ENCODE measurements at regions not wholly inside any gene's neighbourhood (a gene's known extent, or its start where the extent isn't known, plus 50 kb on each side); places are given as distances from the start of the nearest gene placed in this dataset.

GRCh38 chr3:19029837-19030521 is 118.3 kb upstream of the KCNH8 start:
- no peaks in the 10 kb centered on the region for H3K27me3 ChIP-seq (ENCODE audit: control insufficient read depth, insufficient read depth, low read length)
- no peak overlapping the region for H3K9ac ChIP-seq (ENCODE audit: low read depth, low read length)
- no peak overlapping the region for H3K4me2 ChIP-seq (ENCODE audit: low read length)
- H3K4me3 ChIP-seq (ENCODE audit: low read length): no peak overlapping the region
- H3K9me3 ChIP-seq (replicated peaks; ENCODE audit: low read length): no peaks in the 10 kb centered on the region
- no peaks in the 10 kb centered on the region for H3K4me1 ChIP-seq (ENCODE audit: control insufficient read depth, insufficient read depth, low read length)
- no peaks in the 10 kb centered on the region for H3K36me3 ChIP-seq (ENCODE audit: insufficient read depth, low read length)

- Histone ChIP-seq H3K4me1 (ENCODE audit: control insufficient read depth, insufficient read depth, low read length) (no peaks in the 10 kb centered on the region), H3K36me3 (ENCODE audit: insufficient read depth, low read length) (no peaks in the 10 kb centered on the region), H3K9me3 (replicated peaks; ENCODE audit: low read length) (no peaks in the 10 kb centered on the region), H3K27me3 (ENCODE audit: control insufficient read depth, insufficient read depth, low read length) (no peaks in the 10 kb centered on the region), H3K4me2 (ENCODE audit: low read length) (no peak overlapping the region), H3K4me3 (ENCODE audit: low read length) (no peak overlapping the region), H3K9ac (ENCODE audit: low read depth, low read length) (no peak overlapping the region)
These were observed 122.9 kb upstream of the KCNH8 start for GRCh38 chr3:19025441-19025840.

- Histone ChIP-seq H3K9ac (ENCODE audit: low read depth, low read length) (no peak overlapping the region), H3K9me3 (replicated peaks; ENCODE audit: low read length) (no peaks in the 10 kb centered on the region)
These were observed 125.8 kb upstream of the KCNH8 start for GRCh38 chr3:19022546-19022945.

GRCh38 chr3:19016851-19017250 is 131.5 kb upstream of the KCNH8 start:
- no peak overlapping the region for H3K4me2 ChIP-seq (ENCODE audit: low read length)
- no peak overlapping the region for H3K4me3 ChIP-seq (ENCODE audit: low read length)
- H3K27me3 ChIP-seq (ENCODE audit: control insufficient read depth, insufficient read depth, low read length): no peaks in the 10 kb centered on the region
- H3K9ac ChIP-seq (ENCODE audit: low read depth, low read length): no peak overlapping the region
- H3K9me3 ChIP-seq (replicated peaks; ENCODE audit: low read length): no peaks in the 10 kb centered on the region
- H3K36me3 ChIP-seq (ENCODE audit: insufficient read depth, low read length): no peaks in the 10 kb centered on the region
- no peaks in the 10 kb centered on the region for H3K4me1 ChIP-seq (ENCODE audit: control insufficient read depth, insufficient read depth, low read length)

More at GRCh38 chr3:19022546-19022945, 125.8 kb upstream of the KCNH8 start:
- H3K36me3 ChIP-seq (ENCODE audit: insufficient read depth, low read length): no peaks in the 10 kb centered on the region
- H3K4me2 ChIP-seq (ENCODE audit: low read length): no peak overlapping the region
- H3K27me3 ChIP-seq (ENCODE audit: control insufficient read depth, insufficient read depth, low read length): no peaks in the 10 kb centered on the region
- H3K4me3 ChIP-seq (ENCODE audit: low read length): no peak overlapping the region
- no peaks in the 10 kb centered on the region for H3K4me1 ChIP-seq (ENCODE audit: control insufficient read depth, insufficient read depth, low read length)

- Histone ChIP-seq H3K27me3 (ENCODE audit: control insufficient read depth, insufficient read depth, low read length) (no peaks in the 10 kb centered on the region), H3K4me2 (ENCODE audit: low read length) (no peak overlapping the region), H3K36me3 (ENCODE audit: insufficient read depth, low read length) (no peaks in the 10 kb centered on the region), H3K9me3 (replicated peaks; ENCODE audit: low read length) (no peaks in the 10 kb centered on the region), H3K4me1 (ENCODE audit: control insufficient read depth, insufficient read depth, low read length) (no peaks in the 10 kb centered on the region), H3K4me3 (ENCODE audit: low read length) (no peak overlapping the region), H3K9ac (ENCODE audit: low read depth, low read length) (no peak overlapping the region)
These were observed 134.4 kb upstream of the KCNH8 start for GRCh38 chr3:19013879-19014278.

GRCh38 chr3:19012846-19013245 is 135.5 kb upstream of the KCNH8 start:
- Histone ChIP-seq H3K27me3 (ENCODE audit: control insufficient read depth, insufficient read depth, low read length) (no peaks in the 10 kb centered on the region), H3K36me3 (ENCODE audit: insufficient read depth, low read length) (no peaks in the 10 kb centered on the region), H3K9ac (ENCODE audit: low read depth, low read length) (no peak overlapping the region), H3K9me3 (replicated peaks; ENCODE audit: low read length) (no peaks in the 10 kb centered on the region), H3K4me3 (ENCODE audit: low read length) (no peak overlapping the region), H3K4me2 (ENCODE audit: low read length) (no peak overlapping the region), H3K4me1 (ENCODE audit: control insufficient read depth, insufficient read depth, low read length) (no peaks in the 10 kb centered on the region)

- no peak overlapping the region for H3K4me2 ChIP-seq (ENCODE audit: low read length)
- H3K4me1 ChIP-seq (ENCODE audit: control insufficient read depth, insufficient read depth, low read length): no peaks in the 10 kb centered on the region
- H3K36me3 ChIP-seq (ENCODE audit: insufficient read depth, low read length): no peaks in the 10 kb centered on the region
- no peak overlapping the region for H3K4me3 ChIP-seq (ENCODE audit: low read length)
- no peak overlapping the region for H3K9ac ChIP-seq (ENCODE audit: low read depth, low read length)
- no peaks in the 10 kb centered on the region for H3K27me3 ChIP-seq (ENCODE audit: control insufficient read depth, insufficient read depth, low read length)
- H3K9me3 ChIP-seq (replicated peaks; ENCODE audit: low read length): no peaks in the 10 kb centered on the region
These were observed 145.7 kb upstream of the KCNH8 start for GRCh38 chr3:19002606-19003005.

GRCh38 chr3:18998069-18998468 is 150.2 kb upstream of the KCNH8 start:
- H3K4me3 ChIP-seq (ENCODE audit: low read length): no peak overlapping the region
- H3K9me3 ChIP-seq (replicated peaks; ENCODE audit: low read length): peaks cover 6% of the 10 kb centered on the region
- no peaks in the 10 kb centered on the region for H3K27me3 ChIP-seq (ENCODE audit: control insufficient read depth, insufficient read depth, low read length)
- H3K9ac ChIP-seq (ENCODE audit: low read depth, low read length): no peak overlapping the region
- no peaks in the 10 kb centered on the region for H3K36me3 ChIP-seq (ENCODE audit: insufficient read depth, low read length)
- no peaks in the 10 kb centered on the region for H3K4me1 ChIP-seq (ENCODE audit: control insufficient read depth, insufficient read depth, low read length)
- H3K4me2 ChIP-seq (ENCODE audit: low read length): no peak overlapping the region

- Histone ChIP-seq H3K4me2 (ENCODE audit: low read length) (no peak overlapping the region), H3K9me3 (replicated peaks; ENCODE audit: low read length) (peaks cover 6% of the 10 kb centered on the region), H3K4me3 (ENCODE audit: low read length) (no peak overlapping the region), H3K4me1 (ENCODE audit: control insufficient read depth, insufficient read depth, low read length) (no peaks in the 10 kb centered on the region), H3K27me3 (ENCODE audit: control insufficient read depth, insufficient read depth, low read length) (no peaks in the 10 kb centered on the region), H3K36me3 (ENCODE audit: insufficient read depth, low read length) (no peaks in the 10 kb centered on the region), H3K9ac (ENCODE audit: low read depth, low read length) (no peak overlapping the region)
These were observed 155.6 kb upstream of the KCNH8 start for GRCh38 chr3:18992709-18993108.

- no peaks in the 10 kb centered on the region for H3K36me3 ChIP-seq (ENCODE audit: insufficient read depth, low read length)
- H3K4me3 ChIP-seq (ENCODE audit: low read length): no peak overlapping the region
- no peak overlapping the region for H3K4me2 ChIP-seq (ENCODE audit: low read length)
- H3K9ac ChIP-seq (ENCODE audit: low read depth, low read length): no peak overlapping the region
- no peaks in the 10 kb centered on the region for H3K27me3 ChIP-seq (ENCODE audit: control insufficient read depth, insufficient read depth, low read length)
- H3K9me3 ChIP-seq (replicated peaks; ENCODE audit: low read length): no peaks in the 10 kb centered on the region
- no peaks in the 10 kb centered on the region for H3K4me1 ChIP-seq (ENCODE audit: control insufficient read depth, insufficient read depth, low read length)
These were observed 159.0 kb upstream of the KCNH8 start for GRCh38 chr3:18989237-18989795.

- Histone ChIP-seq H3K4me1 (ENCODE audit: control insufficient read depth, insufficient read depth, low read length) (no peaks in the 10 kb centered on the region), H3K36me3 (ENCODE audit: insufficient read depth, low read length) (no peaks in the 10 kb centered on the region), H3K27me3 (ENCODE audit: control insufficient read depth, insufficient read depth, low read length) (no peaks in the 10 kb centered on the region), H3K4me3 (ENCODE audit: low read length) (no peak overlapping the region), H3K4me2 (ENCODE audit: low read length) (no peak overlapping the region), H3K9ac (ENCODE audit: low read depth, low read length) (no peak overlapping the region), H3K9me3 (replicated peaks; ENCODE audit: low read length) (no peaks in the 10 kb centered on the region)
These were observed 159.6 kb upstream of the KCNH8 start for GRCh38 chr3:18988614-18989229.

All from skeletal muscle satellite cell (primary cell).